Fibroblast of the conjunctiva (primary cell): ENCODE measurements at regions not wholly inside any gene's neighbourhood (a gene's known extent, or its start where the extent isn't known, plus 50 kb on each side); places are given as distances from the start of the nearest gene placed in this dataset.
A peak's percentile ranks its signal among the peaks of the same experiment; 100 is the strongest.

ENCODE experiments used
- DNase-seq: peaks from one replicate; pipeline ENCODE4 v3.0.0-alpha.2; 2010; ENCODE audit warnings: low read depth

DNA sequence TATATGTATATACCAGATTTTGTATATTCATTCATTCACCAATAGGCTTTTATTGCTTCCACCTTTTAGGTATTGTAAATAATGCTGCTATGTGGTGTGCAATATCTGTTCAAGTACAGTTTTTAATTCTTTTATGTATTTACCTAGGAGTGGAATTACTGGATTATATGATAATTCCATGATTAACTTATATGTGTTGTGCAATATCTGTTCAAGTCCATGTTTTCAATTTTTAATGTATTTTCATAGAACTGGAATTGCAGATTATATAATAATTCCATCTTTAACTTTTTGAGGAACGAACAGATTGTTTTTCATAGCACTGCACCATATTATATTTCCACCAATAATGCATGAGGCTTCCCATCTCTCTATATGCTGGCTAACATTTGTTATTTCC, 50.6 kb upstream of the L3MBTL4 start:
- no peak for DNase-seq

DNA sequence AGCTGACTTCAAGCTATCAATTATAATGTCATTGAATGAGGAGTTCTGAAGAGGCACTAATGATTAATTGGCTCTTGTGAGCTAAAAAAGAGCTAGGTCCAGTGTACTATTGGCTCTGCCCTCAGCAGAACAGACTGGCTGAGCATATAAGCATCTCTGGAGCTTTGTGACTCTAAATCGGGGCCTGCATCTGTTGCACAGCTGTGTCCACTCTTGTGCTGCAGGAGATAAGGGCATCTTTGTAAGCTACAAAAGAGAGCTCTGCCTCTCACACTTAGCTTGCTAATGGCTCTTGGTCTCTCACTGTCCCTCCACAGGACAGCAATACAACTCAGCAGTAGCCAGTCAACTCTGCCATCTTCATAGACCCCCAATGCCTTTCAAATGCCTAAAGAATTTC, 61.5 kb upstream of the L3MBTL4 start:
- DNase-seq, result no peak

DNA sequence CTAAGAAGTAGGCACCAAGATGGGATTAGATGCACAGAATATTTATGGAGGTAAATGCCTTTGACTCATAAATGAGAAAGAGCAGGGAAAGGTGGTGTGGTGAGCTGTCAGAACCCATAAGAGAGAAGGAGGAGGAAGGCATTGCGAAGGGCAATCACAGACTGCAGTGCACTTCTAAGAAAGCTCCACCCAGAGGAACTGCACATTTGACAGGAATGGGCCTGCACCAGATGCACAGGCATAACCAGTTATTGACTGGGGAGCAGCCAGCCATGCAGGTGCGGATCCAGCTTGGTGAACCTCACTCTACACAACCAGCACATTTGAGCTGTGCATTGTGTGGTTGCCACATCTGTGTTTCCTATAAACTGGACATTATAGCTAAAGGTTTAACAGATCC, 62.2 kb upstream of the L3MBTL4 start:
- no peak for DNase-seq

DNA sequence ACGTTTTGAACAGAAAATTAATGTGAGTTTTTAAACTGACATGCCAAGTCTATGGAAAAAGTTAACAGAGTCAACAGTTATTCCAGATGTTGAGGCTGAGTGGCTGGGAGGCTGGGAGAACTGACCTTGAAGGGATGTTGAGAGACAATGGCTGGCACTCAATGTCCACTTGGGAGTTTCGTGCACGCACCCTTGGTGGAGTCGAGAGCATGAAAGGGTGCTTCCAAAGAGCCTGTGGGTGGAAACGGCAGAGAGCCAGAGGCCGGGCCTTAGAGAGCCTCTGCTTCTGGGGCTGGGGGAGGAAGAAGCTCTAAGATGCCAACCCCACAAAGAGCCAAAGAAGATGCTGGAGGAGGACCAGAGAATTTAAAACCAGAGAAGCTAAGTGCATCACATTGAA, 63.4 kb upstream of the L3MBTL4 start:
- DNase-seq, result no peak

DNA sequence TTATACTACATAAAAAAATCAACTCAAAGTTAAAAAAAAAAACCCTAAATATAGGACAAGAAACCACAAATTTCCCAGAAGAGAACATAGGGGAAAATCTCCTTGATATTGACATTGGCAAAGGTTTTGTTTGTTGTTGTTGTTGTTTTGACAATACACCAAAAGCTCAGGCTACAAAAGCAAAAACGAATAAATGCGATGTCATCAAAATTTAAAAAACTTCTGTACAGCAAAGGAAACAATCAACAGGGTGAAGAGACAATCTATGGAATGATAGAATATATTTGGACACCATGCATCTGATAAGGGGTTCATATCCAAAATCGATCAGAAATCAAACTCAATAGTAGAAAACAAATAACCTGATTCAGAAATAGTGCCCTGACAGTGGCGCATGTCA, 65.0 kb upstream of the L3MBTL4 start:
- no peak for DNase-seq

DNA sequence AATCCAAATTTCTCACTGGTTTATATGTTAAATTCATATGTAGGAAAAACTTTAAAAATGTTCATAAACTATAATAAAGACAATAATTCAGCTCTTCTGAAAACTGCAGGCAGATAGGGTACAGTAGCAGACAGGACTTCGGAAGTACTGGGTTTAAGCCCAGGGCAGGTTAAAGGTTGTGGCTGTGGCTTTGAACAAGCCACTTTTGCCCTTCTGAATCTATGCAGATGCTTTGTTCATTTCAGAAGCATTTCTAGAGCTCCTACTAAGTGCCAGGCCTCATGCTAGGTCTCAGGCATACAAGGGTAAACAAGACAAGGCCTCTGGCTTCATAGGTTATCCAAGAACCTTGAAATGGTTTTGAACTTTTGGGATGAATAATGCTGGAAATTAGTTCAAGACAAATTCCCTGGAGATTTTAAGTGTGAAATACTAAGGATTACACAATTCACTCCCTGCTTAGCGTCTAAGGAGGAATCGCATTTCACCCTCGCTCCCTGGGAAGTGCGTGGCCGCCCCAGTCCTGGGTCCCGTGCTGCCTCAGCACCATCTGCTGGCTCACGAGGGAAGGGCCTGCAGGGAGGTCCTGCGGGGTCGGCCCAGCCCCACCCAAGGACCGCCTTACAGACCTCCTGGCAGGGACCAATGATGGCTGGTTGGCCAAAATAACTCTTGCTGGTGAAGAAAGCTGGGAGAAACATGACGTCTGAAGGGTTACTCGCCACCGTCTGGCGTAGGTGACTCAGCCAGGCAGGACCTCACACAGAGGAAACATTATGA, 67.7 kb upstream of the L3MBTL4 start:
- DNase-seq, result peak; percentile 82

DNA sequence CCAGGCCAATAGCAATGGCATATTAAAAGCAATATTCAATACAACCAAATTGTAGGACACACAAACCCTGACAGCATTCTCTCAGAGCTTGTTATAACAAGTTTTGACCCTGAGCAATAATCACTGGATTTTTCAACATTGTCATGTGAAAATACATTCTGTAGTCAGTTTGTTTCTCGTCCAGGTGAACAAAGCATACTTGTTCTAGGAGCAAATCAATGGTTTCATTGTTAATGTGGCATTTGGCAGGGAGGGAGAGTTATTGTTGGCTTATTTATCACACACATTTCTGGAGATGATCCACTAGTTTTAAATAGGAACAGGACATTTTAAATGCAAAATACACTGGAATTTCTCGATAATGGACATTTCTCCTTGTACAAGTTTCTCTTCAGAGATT, 69.9 kb upstream of the L3MBTL4 start:
- DNase-seq, result no peak

DNA sequence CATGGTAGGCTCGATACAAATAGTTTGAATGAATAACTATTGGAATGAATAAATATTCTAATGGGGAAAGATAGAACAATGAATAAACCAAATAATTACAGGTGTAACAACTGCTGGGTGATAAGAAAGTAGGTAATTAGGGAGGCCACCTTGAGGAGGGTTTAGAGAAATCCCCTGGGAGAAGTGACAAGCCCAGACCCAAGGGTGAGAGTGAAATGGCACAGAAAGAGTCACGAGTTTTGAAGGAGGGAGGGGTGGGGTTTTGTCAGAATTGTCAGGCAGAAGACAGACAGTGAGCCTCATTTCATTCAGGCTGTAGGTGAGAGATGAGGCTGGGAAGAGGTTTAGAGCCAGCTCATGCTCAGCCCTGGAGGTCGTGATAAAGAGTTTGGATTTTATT, 71.6 kb upstream of the L3MBTL4 start:
- DNase-seq, result no peak

DNA sequence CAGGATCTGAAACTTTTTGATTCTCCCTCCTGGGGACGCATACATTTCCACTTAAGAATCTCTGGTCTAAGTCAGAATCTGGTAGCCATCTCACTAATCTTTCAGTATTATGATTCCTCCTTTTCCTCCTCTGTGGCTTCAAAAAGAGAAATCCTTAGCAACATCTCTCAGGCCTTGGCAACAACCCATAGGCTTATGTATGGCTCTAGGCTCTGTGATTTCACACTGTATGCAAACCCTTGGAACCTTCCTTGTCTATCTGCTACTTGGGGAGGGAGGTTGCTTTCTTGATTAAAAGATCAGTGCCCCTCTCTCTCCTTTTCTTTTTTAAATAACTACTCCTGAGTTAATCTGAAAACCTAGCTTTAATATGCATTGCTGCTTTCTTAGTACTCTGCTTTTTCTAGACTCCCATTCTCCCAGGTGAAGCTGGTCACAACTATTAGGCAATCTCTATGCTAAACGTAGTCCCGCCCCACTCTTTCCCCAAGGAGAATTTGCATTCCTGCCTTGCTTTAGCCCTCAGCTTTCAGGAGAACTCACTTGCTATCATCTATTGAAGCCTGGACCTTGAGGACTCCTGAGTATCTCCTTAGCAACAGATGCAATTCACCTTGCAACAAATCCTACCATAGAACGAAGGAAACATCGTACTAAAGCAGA, 72.2 kb upstream of the L3MBTL4 start:
- DNase-seq, result no peak

DNA sequence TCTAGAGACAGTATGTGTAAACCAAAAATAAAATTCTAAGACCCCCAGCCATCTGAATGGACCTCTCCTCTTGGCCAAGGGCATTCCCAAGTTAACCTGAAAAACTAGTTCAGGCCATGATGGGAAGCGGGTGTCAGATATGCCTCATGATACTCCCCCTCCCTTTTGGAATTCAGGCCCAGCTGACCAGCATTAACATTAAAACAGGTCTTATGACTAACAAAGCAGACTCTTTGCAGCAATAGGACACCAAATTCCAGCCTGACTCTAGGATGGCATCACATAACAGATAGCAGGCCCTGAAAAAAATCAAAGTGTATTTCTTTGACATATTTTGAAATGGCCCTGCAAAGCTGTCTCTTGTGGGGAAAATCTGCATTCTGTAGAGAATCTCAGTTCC, 73.3 kb upstream of the L3MBTL4 start:
- DNase-seq, result no peak

DNA sequence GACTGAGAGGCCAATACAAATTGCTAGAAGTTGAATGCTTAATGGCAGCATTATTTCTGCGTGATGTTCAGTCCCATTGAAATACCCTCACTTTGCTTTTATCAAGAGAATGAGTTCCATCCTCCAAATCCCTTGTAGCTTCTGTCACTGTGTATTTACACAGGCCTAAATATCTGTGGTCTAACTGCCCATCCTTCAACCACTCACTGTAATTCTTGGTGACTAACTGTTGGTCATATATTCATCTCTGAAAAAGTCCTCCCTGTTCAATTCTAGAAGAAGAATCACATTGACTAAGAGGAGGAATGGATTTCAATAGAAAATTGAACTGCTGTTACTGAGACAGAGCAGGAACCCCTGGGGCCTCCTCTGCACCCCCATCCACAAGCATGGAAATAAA, 74.2 kb upstream of the L3MBTL4 start:
- no peak for DNase-seq

DNA sequence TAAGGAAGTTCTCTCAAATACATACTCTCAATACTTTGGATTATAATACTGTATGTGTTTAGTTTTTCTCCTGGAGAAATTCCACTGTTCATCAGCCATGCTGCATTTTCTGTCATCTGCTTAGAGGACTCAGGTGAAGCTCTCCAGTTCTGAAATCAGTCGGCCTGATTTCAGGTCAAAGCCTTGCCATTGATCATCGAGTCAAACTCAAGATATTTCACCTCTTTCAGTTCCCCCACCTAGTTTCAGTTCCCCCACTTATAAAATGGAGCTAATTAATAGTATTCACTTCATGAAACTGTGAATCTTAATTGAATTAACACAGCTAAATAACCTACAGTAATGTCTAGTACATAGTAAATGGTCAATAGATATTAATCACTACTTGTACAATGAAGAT, 75.3 kb upstream of the L3MBTL4 start:
- DNase-seq, result no peak

DNA sequence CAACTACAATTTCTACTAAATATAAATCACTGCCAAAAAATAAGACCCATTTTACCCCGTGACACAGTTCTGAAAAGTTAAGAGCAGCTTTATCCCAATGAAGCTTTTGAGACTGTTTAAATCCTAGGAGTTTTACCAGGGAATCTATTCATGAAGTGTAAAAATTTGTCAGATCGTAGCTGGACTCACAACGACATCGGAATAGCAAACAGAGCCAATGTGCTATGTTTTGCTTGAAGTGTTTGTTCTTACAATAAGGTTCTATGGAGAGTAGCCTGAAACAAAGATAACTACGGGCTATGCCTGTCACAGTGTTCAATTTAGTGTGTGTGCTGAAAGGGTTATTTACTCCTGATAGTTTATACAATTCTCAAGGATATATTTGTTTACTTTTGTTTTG, 78.5 kb upstream of the L3MBTL4 start:
- DNase-seq, result no peak

DNA sequence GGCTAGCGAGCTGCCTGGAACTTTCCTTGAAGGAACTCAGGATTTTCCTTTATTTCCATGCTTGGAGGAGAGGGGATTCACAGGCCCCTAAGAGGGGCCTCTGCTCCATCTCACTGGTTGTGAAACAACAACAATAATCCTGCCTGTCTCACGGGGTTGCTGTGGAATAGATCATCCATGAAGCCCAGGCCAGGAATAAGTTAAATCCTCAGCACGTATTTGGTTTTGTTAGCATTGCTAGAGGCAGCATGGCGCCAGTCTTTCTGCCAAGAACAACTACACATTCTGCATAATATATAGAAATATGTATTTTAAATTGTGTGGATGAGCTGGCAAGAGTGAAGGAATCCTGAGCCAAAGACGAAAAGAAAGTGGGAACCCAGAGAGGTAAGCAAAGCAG, 80.8 kb upstream of the L3MBTL4 start:
- DNase-seq, result peak; percentile 2

DNA sequence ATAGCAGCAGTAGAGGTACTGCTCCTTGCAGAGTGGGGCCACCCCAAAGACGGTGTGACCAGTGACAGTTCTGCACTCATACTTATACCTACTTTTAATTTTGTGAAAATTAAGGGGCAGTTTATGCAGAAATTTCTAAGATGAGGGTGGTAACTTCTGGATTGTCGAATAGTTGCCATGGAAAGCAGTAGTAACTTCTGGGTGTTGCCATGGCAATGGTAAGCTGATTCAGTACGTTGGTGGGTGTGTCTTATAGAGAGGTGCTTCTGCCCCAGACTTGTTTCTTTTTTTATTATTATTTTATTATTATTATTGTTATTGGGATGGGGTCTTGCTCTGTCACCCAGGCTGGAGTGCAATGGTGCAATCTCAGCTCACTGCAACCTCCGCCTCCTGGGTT, 82.8 kb upstream of the L3MBTL4 start:
- peak; percentile 18 for DNase-seq

DNA sequence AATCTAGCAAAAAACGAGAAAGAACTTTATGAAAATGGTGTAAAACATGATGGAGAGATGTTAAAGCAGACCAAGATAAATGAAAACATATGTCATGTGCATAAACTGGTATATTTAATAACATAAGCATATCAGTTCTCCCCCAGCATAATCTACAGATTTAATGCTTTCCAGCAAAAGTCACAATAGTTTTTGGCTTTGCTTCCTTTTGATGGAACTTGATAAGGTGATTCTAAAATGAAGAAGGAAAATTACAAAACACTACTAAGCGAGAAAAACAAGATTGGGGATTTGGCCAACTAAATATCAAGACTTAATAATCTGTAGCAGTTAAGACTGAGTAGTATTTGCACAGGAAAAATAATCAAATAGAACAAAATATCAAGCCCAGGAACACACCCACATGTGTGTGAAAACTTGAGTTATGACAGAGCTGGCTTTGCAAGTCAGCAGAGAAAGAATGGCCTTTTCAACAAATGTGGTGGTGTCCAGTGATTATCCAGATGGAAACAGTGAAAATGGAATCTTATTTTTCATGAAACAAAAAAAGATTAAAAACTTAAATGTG, 83.7 kb upstream of the L3MBTL4 start:
- no peak for DNase-seq

DNA sequence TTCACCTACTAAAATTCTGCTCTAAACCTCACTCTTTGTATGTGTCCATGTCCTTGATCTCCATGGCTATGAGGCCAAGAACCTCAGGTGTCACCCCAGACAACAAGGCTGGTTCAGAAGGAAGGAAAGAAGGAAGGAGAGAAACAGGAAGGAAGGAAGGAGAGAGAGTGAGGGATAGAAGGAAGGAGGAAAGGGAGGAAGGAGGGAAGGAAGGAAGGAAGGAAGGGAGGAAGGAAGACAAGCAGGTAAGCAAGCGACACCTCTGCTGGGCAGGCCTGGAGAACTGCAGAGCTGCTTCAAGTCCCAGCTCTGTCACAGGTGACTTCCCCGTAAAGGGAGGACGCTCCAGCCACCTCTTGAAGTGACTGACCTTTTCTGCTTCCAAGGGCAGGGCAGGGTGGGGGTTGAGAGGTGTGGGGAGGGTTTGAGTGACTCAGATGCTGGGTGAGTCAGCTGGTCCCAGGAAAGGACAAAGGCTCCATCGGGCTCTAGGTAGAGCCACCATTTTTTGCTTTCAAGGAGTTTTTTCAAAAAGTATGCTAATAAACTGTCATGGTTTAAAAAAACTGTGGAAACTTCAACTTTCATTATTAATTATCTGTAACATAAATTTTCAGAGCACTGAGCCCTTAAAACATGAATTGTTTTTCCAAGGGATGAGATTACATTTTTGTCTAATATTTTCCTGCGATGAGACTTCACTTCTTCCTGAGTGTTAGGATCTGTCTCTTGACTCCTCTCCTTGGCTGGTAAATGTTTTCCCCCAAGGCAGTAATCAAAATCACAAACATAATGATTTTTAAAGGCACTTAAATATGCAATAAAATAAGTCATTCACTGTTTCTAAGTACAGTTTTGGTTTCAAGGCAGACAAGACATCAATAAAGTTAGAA, 90.1 kb upstream of the L3MBTL4 start:
- no peak for DNase-seq

DNA sequence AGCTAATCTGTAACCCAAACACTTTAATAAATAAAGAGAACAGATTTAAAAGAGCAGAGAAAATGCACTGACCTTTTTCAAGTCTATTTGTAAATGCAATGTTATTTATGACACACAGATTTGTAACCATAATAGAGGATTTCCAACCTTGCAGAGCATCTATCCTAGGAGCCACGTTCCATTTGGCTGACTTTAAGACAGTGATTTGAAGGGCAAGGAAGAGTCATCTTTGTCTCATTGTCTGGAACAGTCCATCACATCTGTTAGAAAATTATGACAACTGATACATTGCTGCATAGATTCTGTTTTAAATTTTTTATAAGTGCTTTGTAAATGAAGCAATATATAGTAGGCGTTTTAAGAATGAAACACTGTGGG, 90.8 kb upstream of the L3MBTL4 start:
- DNase-seq, result no peak

DNA sequence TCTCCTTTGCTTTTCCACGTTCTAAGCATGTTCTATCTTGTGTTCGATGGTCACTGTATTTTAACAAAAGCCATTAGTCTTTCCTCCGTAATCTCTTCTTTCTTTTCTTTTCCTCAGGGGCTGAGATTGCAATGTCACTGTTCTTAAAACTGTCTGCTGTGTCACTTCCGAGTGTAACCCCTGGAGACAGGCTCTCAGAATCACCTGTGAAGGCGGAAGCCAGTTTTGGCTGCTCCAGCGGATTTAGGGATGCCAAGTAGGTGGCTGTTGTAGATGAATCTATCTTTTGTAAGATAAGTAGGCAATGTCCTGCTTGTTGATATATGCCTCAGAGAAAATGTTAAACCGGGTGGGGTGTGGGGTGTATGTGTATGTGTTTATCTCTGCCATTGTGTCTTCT, 94.7 kb upstream of the L3MBTL4 start:
- DNase-seq, result no peak

DNA sequence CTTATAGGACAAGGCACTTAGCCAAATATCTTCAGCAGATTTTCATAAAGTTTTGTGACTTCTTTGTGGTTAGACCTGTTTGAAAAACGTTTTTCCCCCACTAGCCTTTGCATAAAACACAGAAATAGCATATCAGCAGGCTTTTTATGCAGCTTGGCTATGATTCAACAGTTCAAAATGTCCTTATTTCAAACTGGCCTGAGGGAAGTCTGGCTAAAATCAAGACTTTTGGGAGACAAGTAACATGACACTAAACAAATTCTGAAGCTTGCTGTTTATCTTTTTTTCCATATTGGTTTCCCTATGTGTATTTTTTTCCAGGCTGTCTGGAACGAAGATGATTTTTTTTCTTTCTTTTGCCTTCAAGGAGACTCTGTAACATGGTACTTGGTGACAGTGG, 95.1 kb upstream of the L3MBTL4 start:
- peak; percentile 8 for DNase-seq

DNA sequence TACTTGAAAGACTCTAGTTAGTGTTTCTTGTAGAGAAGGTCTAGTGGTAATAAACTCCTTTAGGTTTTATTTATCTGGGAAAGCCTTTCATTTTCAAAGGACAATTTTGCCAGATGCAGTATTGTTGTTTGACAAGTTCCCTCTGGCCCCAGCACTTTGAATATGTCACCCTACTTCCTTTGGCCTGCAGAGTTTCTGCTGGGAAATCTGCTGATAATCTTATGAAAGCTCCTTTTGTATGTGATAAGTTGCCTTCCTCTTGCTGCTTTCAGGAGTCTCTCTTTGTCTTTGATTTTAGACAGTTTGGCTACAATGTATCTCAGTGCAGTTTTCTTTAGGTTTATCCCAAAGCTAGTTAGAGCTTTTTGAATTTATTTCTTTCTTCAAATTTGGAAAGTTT, 106.2 kb upstream of the L3MBTL4 start:
- no peak for DNase-seq

DNA sequence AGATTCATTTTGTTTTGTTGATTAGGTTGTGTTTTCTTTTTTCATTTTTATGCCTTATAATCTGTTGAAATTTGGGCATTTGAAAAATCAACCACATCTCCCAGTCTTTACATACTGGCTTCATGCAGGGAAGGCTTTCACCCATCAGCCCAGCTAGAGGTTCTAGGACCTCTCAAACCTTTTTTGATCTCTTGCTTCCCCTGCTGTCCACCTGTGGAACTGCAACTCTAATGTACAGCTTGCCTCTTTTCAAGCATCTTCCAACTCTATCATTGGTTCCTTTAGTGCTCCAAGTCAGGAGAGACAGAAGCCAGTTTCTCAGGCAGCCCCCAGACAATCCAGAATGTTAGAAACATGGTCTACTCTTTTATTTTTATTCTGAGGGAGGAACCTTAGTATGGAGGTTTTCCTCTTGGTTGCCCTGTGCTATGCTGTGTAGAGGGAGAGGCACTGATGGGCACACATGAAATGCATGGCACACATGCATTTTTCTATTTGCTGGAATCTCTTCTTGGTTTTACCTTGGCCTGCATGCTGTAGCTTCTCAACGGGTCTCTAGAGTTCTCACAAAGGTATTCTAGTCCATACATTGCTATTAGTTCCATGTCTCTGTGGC, 107.2 kb upstream of the L3MBTL4 start:
- DNase-seq, result peak; percentile 41
